AG09319 (cell line): ENCODE measurements at regions not wholly inside any gene's neighbourhood (a gene's known extent, or its start where the extent isn't known, plus 50 kb on each side); places are given as distances from the start of the nearest gene placed in this dataset.
"Not testable (repeated sequence)": the region's sequence is repeated elsewhere in the genome, so short reads cannot be mapped to it uniquely, and the experiment has no call there.

Source experiments
- DNase-seq: peaks from one replicate; pipeline ENCODE4 v3.0.0-alpha.2; 2010; ENCODE audit warnings: low read depth; ENCODE audit errors: extremely low read depth
- CTCF ChIP-seq: IDR thresholded peaks from 2 replicates; pipeline ENCODE4 v1.5.1; 2011; ENCODE audit warnings: low read depth, mild to moderate bottlenecking, inconsistent platforms, low read length, moderate library complexity

- TF ChIP-seq CTCF: no peak
- no peak for DNase-seq
Observed at GRCh38 chr5:142529626-142530278, 156.1 kb downstream of the FGF1 start.

- no peak for DNase-seq
- TF ChIP-seq CTCF: no peak
Observed at GRCh38 chr5:142527664-142528295, 158.1 kb downstream of the FGF1 start.

GRCh38 chr5:142527234-142527633, 158.7 kb downstream of the FGF1 start:
- TF ChIP-seq CTCF: no peak
- no peak for DNase-seq

GRCh38 chr5:142522983-142523382, 162.9 kb downstream of the FGF1 start:
- DNase-seq: no peak
- TF ChIP-seq CTCF: no peak

- no peak for TF ChIP-seq CTCF
- DNase-seq: no peak
Observed at GRCh38 chr5:142521706-142522105, 164.2 kb downstream of the FGF1 start.

GRCh38 chr5:142520885-142521284, 165.0 kb downstream of the FGF1 start:
- TF ChIP-seq CTCF: no peak
- DNase-seq: no peak

GRCh38 chr5:142519913-142520312, 166.0 kb downstream of the FGF1 start:
- DNase-seq: not testable (repeated sequence)

- DNase-seq: no peak
- no peak for TF ChIP-seq CTCF
Observed at GRCh38 chr5:142517840-142518239, 168.1 kb downstream of the FGF1 start.
